GM23248 (cell line): ENCODE measurements at regions not wholly inside any gene's neighbourhood (a gene's known extent, or its start where the extent isn't known, plus 50 kb on each side); places are given as distances from the start of the nearest gene placed in this dataset.

Source experiments
- EZH2 ChIP-seq: fragments of 200-600 bp; sonication (generic); IDR thresholded peaks from 2 replicates; pipeline ENCODE4 v1.6.1; 2018; ENCODE audit warnings: antibody characterized with exemption, mild to moderate bottlenecking; ENCODE audit not compliant: insufficient read depth, poor library complexity, severe bottlenecking
- EZH2phosphoT487 ChIP-seq: fragments of 200-600 bp; sonication (generic); IDR thresholded peaks from 2 replicates; pipeline ENCODE4 v1.6.1; 2018; ENCODE audit warnings: antibody characterized with exemption, moderate library complexity, mild to moderate bottlenecking, low read depth; ENCODE audit not compliant: insufficient read depth

GRCh38 chr1:234734869-234735268, 124.9 kb upstream of the IRF2BP2 start:
- TF ChIP-seq EZH2 (no peak), EZH2phosphoT487 (no peak)
